Endothelial cell of umbilical vein (primary cell): ENCODE measurements at regions not wholly inside any gene's neighbourhood (a gene's known extent, or its start where the extent isn't known, plus 50 kb on each side); places are given as distances from the start of the nearest gene placed in this dataset.

Experiments used
- BruUV-seq: library from RNA; stranded (reverse); fragments of 400-500 nt; replicated peaks from 2 replicates; lab custom pipeline; 2021; lab: Mats Ljungman, UMichigan
- CTCF ChIA-PET: fragments of 300-600, 350-600 bp; sonication (Branson Sonifier 250); formaldehyde crosslinking; loops from one replicate; lab custom pipeline; 2021; ENCODE audit warnings: antibody characterized with exemption, inconsistent platforms; lab: Charles Lee
- POLR2A ChIA-PET: fragments of 300-600, 350-600 bp; sonication (Branson Sonifier 250); formaldehyde crosslinking; loops from one replicate; lab custom pipeline; 2021; ENCODE audit warnings: antibody characterized with exemption, inconsistent platforms; lab: Charles Lee
- DNase-seq: peaks from one replicate; pipeline ENCODE4 v3.0.0-alpha.2; 2011; ENCODE audit warnings: low read depth, low spot score
- FAIRE-seq: peaks from 2 replicates; lab custom pipeline; 2011; peaks lifted over from hg19 to GRCh38; lab: Jason Lieb, UNC
- H2AFZ ChIP-seq: 2 replicates; pipeline ENCODE4 v1.6.0; 2012; ENCODE audit warnings: low read depth, low read length, control low read depth, inconsistent platforms
- H3K27ac ChIP-seq: 2 replicates; pipeline ENCODE4 v1.5.1; 2011; ENCODE audit warnings: low read depth, mild to moderate bottlenecking, control low read depth, low read length, moderate library complexity; ENCODE audit not compliant: insufficient read depth
- H3K27me3 ChIP-seq, 2 experiments: 2 replicates each; pipeline versions ENCODE4 v1.6.0 to v1.6.1; 2011; ENCODE audit warnings: low read length in 2 of 2, mixed read lengths in 1 of 2; ENCODE audit not compliant: control insufficient read depth in 2 of 2, insufficient read depth in 2 of 2
- H3K36me3 ChIP-seq, 2 experiments: 2 replicates in 1 of 2; 3 replicates in 1 of 2; pipeline ENCODE4 v1.5.1; 2011; ENCODE audit warnings: low read length in 2 of 2, mild to moderate bottlenecking in 1 of 2, moderate library complexity in 1 of 2; ENCODE audit not compliant: control insufficient read depth in 2 of 2, insufficient read depth in 2 of 2; ENCODE audit errors: extremely low read depth in 1 of 2
- H3K4me1 ChIP-seq: 3 replicates; pipeline ENCODE4 v1.5.1; 2011; ENCODE audit warnings: mild to moderate bottlenecking, low read length; ENCODE audit not compliant: control insufficient read depth, insufficient read depth; ENCODE audit errors: extremely low read depth
- H3K4me2 ChIP-seq: 2 replicates; pipeline ENCODE4 v1.6.1; 2011; ENCODE audit warnings: low read length, control low read depth, mixed read lengths; ENCODE audit not compliant: insufficient read depth
- H3K4me3 ChIP-seq, 3 experiments: fragments of 200-600 bp in 1 of 3; sonication (generic), shearing (Covaris generic) in 1 of 3; replicated peaks in 1 of 3; 2 replicates each; pipeline ENCODE4 v1.5.1; 2011 to 2016; ENCODE audit warnings: control low read depth in 3 of 3, low read length in 3 of 3, mild to moderate bottlenecking in 2 of 3, inconsistent platforms in 1 of 3, low read depth in 1 of 3, moderate library complexity in 1 of 3; ENCODE audit not compliant: insufficient read depth in 1 of 3
- H3K79me2 ChIP-seq: 2 replicates; pipeline ENCODE4 v1.6.0; 2012; ENCODE audit warnings: low read length, inconsistent platforms; ENCODE audit not compliant: control insufficient read depth, insufficient read depth
- H3K9ac ChIP-seq: replicated peaks from 2 replicates; pipeline ENCODE3; 2011; ENCODE audit warnings: low read length, control low read depth; ENCODE audit not compliant: insufficient read depth; ENCODE audit errors: extremely low read depth
- H3K9me1 ChIP-seq: replicated peaks from 3 replicates; pipeline ENCODE4 v1.6.0; 2011; ENCODE audit warnings: mild to moderate bottlenecking, low read length; ENCODE audit not compliant: control insufficient read depth, insufficient read depth; ENCODE audit errors: extremely low read depth
- H3K9me3 ChIP-seq: replicated peaks from 2 replicates; pipeline ENCODE4 v1.5.1; 2012; ENCODE audit warnings: low read length, inconsistent platforms; ENCODE audit not compliant: control insufficient read depth, insufficient read depth
- H4K20me1 ChIP-seq: replicated peaks from 2 replicates; pipeline ENCODE3; 2011; ENCODE audit warnings: mild to moderate bottlenecking, low read length; ENCODE audit not compliant: control insufficient read depth, insufficient read depth; ENCODE audit errors: extremely low read depth
- CTCF ChIP-seq, 2 donors: IDR thresholded peaks; 1 replicate in 1 of 2; 2 replicates in 1 of 2; pipeline ENCODE4 v1.5.1; 2011; ENCODE audit warnings: low read length in 2 of 2, mild to moderate bottlenecking in 2 of 2, moderate library complexity in 2 of 2, control low read depth in 1 of 2, inconsistent platforms in 1 of 2, low read depth in 1 of 2; ENCODE audit not compliant: insufficient read depth in 1 of 2; ENCODE audit errors: extremely low read depth in 1 of 2
- EZH2 ChIP-seq: IDR thresholded peaks from 2 replicates; pipeline ENCODE4 v1.6.1; 2012; ENCODE audit warnings: borderline replicate concordance, low read depth, mild to moderate bottlenecking, moderate library complexity, low read length, inconsistent platforms; ENCODE audit not compliant: severe bottlenecking
- GATA2 ChIP-seq: IDR thresholded peaks from 2 replicates; pipeline ENCODE4 v1.7.0; 2011; ENCODE audit warnings: low read depth, mild to moderate bottlenecking, moderate library complexity, mixed read lengths, low read length; ENCODE audit not compliant: insufficient read length, insufficient read depth
- JUN ChIP-seq: IDR thresholded peaks from 2 replicates; pipeline ENCODE4 v1.6.1; 2011; ENCODE audit warnings: borderline replicate concordance, low read depth; ENCODE audit not compliant: insufficient read length, insufficient read depth
- MAX ChIP-seq: IDR thresholded peaks from 2 replicates; pipeline ENCODE4 v1.6.1; 2011; ENCODE audit not compliant: insufficient read depth, insufficient read length
- POLR2A ChIP-seq: IDR thresholded peaks from 2 replicates; pipeline ENCODE4 v1.6.1; 2012; ENCODE audit warnings: low read depth, mild to moderate bottlenecking, control low read depth, low read length
- POLR2AphosphoS5 ChIP-seq: IDR thresholded peaks from 2 replicates; pipeline ENCODE4 v1.6.1; 2012; ENCODE audit warnings: low read depth, mild to moderate bottlenecking, control low read depth, low read length, moderate library complexity; ENCODE audit not compliant: insufficient read depth
- dilution Hi-C: fragments of 300-500 bp; cut with MboI; formaldehyde crosslinking; loops from one replicate; pipeline ENCODE4 v1.15.0; 2019; ENCODE audit warnings: low sequenced_read_pairs; ENCODE audit not compliant: extremely low pct_ligation_motif_present
- intact Hi-C: fragments of 100-400 bp; cut with micrococcal nuclease; formaldehyde crosslinking; loops from one replicate; pipeline ENCODE4 v1.10.0; 2022

GRCh38 chr11:109795234-109795633 is 298.0 kb upstream of the ZC3H12C start:
- POLR2A ChIA-PET: no interaction called here
- no peak overlapping the region for H2AFZ ChIP-seq
- dilution Hi-C loops (no loop called here), intact Hi-C loops (no loop called here)
- no peaks in the 10 kb centered on the region for H3K9me1 ChIP-seq
- H4K20me1 ChIP-seq: no peaks in the 10 kb centered on the region
- CTCF ChIA-PET: no interaction called here
- H3K9me3 ChIP-seq: no peaks in the 10 kb centered on the region
- BruUV-seq: no TSS peak
- H3K79me2 ChIP-seq: no peaks in the 10 kb centered on the region
- H3K4me1 ChIP-seq: no peaks in the 10 kb centered on the region
- TF ChIP-seq MAX: no peak
- no peak for TF ChIP-seq JUN
- TF ChIP-seq GATA2: no peak
- TF ChIP-seq EZH2: no peak
- no peak overlapping the region for H3K9ac ChIP-seq
- no peak overlapping the region for H3K27ac ChIP-seq
- FAIRE-seq (no peak), DNase-seq (no peak)
- no peak overlapping the region for H3K4me2 ChIP-seq
- H3K36me3 ChIP-seq: no peaks in the 10 kb centered on the region
- H3K27me3 ChIP-seq: no peaks in the 10 kb centered on the region
- no peak overlapping the region for H3K4me3 ChIP-seq

- no peaks in the 10 kb centered on the region for H3K9me1 ChIP-seq
- no peaks in the 10 kb centered on the region for H3K36me3 ChIP-seq
- H3K9ac ChIP-seq: no peak overlapping the region
- no peak for TF ChIP-seq POLR2AphosphoS5
- no peak for TF ChIP-seq CTCF (IDR thresholded peaks at IDR 0.05; ENCODE audit: extremely low read depth in 1 of 2, insufficient read depth in 1 of 2, low read depth in 1 of 2, low read length in 2 of 2)
- no peak for TF ChIP-seq GATA2
- TF ChIP-seq JUN: no peak
- TF ChIP-seq POLR2A: no peak
- TF ChIP-seq MAX: no peak
- no peaks in the 10 kb centered on the region for H3K27me3 ChIP-seq
- DNase-seq (no peak), FAIRE-seq (no peak)
- H3K4me1 ChIP-seq: no peaks in the 10 kb centered on the region
- no peak overlapping the region for H3K4me3 ChIP-seq
- BruUV-seq: no TSS peak
- no peaks in the 10 kb centered on the region for H3K79me2 ChIP-seq
- H3K9me3 ChIP-seq: no peaks in the 10 kb centered on the region
- CTCF ChIA-PET: no interaction called here
- no peak overlapping the region for H2AFZ ChIP-seq
- no peak overlapping the region for H3K4me2 ChIP-seq
- intact Hi-C loops: no loop called here
- H4K20me1 ChIP-seq: no peaks in the 10 kb centered on the region
- POLR2A ChIA-PET: no interaction called here
- dilution Hi-C loops: no loop called here
- no peak overlapping the region for H3K27ac ChIP-seq
Observed at GRCh38 chr11:109796253-109796652, 296.9 kb upstream of the ZC3H12C start.
